ENCODE measurements at regions not wholly inside any gene's neighbourhood (a gene's known extent, or its start where the extent isn't known, plus 50 kb on each side); places are given as distances from the start of the nearest gene placed in this dataset.

DNA sequence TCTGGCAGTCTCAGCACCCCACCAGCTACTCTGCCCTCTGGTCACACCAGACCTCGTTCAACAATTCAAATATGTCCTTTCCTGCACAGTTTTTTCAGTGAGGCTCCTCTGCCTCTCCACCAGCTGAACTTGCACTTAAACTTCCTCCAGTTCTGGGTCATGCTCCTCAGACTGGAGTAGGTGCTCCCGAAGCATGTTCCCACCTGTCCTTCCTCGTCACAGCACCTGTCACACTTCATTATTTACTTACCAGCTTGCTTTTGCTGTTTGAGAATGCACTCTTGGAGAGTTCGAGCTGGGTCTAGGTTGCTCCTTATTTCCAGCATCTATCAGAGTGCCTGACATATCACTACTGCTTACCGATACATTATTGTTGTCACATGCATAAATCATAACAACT is 144.8 kb upstream of the TTC29 start:
- no peak for TF ChIP-seq CTCF (IDR thresholded peaks at IDR 0.05)
- no peak for TF ChIP-seq POLR2A (IDR thresholded peaks at IDR 0.05)
